ENCODE measurements at regions not wholly inside any gene's neighbourhood (a gene's known extent, or its start where the extent isn't known, plus 50 kb on each side); places are given as distances from the start of the nearest gene placed in this dataset.

GRCh38 chr16:35180970-35181369, 1721.6 kb downstream of the TP53TG3F start (continued):
- TF ChIP-seq HOXC10 (CRISPR knock-in tag; IDR thresholded peaks at IDR 0.05): no peak
- no peak for TF ChIP-seq ZNF155 (tag by site-specific recombination; IDR thresholded peaks at IDR 0.05)
- no peak for TF ChIP-seq KLF1 (tag by site-specific recombination; IDR thresholded peaks at IDR 0.05)
- TF ChIP-seq ZNF473 (tag by site-specific recombination; IDR thresholded peaks at IDR 0.05): no peak
- TF ChIP-seq ZFP3 (tag by site-specific recombination; IDR thresholded peaks at IDR 0.05; ENCODE audit: low read depth): no peak
- TF ChIP-seq ZNF701 (tag by site-specific recombination; IDR thresholded peaks at IDR 0.05): no peak

- Histone ChIP-seq H3K9me3 (ENCODE audit: control insufficient read depth, insufficient read depth, low read depth, low read length) (no peaks in the 10 kb centered on the region), H3K4me1 (ENCODE audit: control insufficient read depth, insufficient read depth, low read length) (no peaks in the 10 kb centered on the region), H3K27ac (ENCODE audit: extremely low read depth, low read depth, low read length) (no peak overlapping the region), H3K36me3 (ENCODE audit: control insufficient read depth in 2 of 2, insufficient read depth in 1 of 2, low read length in 2 of 2) (no peaks in the 10 kb centered on the region), H3K4me3 (ENCODE audit: low read depth, low read length) (no peak overlapping the region)
- ChIA-PET POLR2A (no interaction called here), CTCF (no interaction called here)
- no peak for TF ChIP-seq ZNF416 (tag by site-specific recombination; IDR thresholded peaks at IDR 0.05)
- no peak for TF ChIP-seq SP3 (tag by site-specific recombination; IDR thresholded peaks at IDR 0.05)
- TF ChIP-seq ZBTB10 (tag by site-specific recombination; IDR thresholded peaks at IDR 0.05): no peak
- no peak for TF ChIP-seq ZBTB8A (tag by site-specific recombination; IDR thresholded peaks at IDR 0.05)
- TF ChIP-seq ZNF548 (tag by site-specific recombination; IDR thresholded peaks at IDR 0.05): no peak
- no peak for TF ChIP-seq KLF17 (tag by site-specific recombination; IDR thresholded peaks at IDR 0.05)
- no peak for TF ChIP-seq WT1 (tag by site-specific recombination; IDR thresholded peaks at IDR 0.05)
Measured at GRCh38 chr16:35181422-35182030, 1722.1 kb downstream of the TP53TG3F start.

- no peak for TF ChIP-seq ZNF23 (tag by site-specific recombination; IDR thresholded peaks at IDR 0.05; ENCODE audit: borderline replicate concordance)
- no peak for TF ChIP-seq ZNF398 (tag by site-specific recombination; IDR thresholded peaks at IDR 0.05)
- TF ChIP-seq ZNF155 (tag by site-specific recombination; IDR thresholded peaks at IDR 0.05): no peak
- no peak for TF ChIP-seq ZNF292 (tag by site-specific recombination; IDR thresholded peaks at IDR 0.05; ENCODE audit: borderline replicate concordance, low read depth)
- TF ChIP-seq ZNF610 (tag by site-specific recombination; IDR thresholded peaks at IDR 0.05; ENCODE audit: borderline replicate concordance): no peak
- TF ChIP-seq KLF17 (tag by site-specific recombination; IDR thresholded peaks at IDR 0.05): no peak
- no peak for TF ChIP-seq ZXDB (tag by site-specific recombination; IDR thresholded peaks at IDR 0.05)
- no peak for TF ChIP-seq BCL11A (tag by site-specific recombination; IDR thresholded peaks at IDR 0.05; ENCODE audit: low read depth)
- TF ChIP-seq ZNF510 (tag by site-specific recombination; IDR thresholded peaks at IDR 0.05; ENCODE audit: insufficient replicate concordance): no peak
- no peak for TF ChIP-seq ZNF138 (tag by site-specific recombination; IDR thresholded peaks at IDR 0.05; ENCODE audit: borderline replicate concordance)
- no peak for TF ChIP-seq ZNF704 (tag by site-specific recombination; IDR thresholded peaks at IDR 0.05)
- TF ChIP-seq ZNF555 (tag by site-specific recombination; conservative IDR thresholded peaks at IDR 0.05): no peak
- TF ChIP-seq YY2 (tag by site-specific recombination; IDR thresholded peaks at IDR 0.05): no peak
- no peak for TF ChIP-seq ZSCAN23 (tag by site-specific recombination; IDR thresholded peaks at IDR 0.05)
- CTCF ChIA-PET: no interaction called here
- Histone ChIP-seq H3K36me3 (ENCODE audit: control insufficient read depth in 2 of 2, insufficient read depth in 1 of 2, low read length in 2 of 2) (no peaks in the 10 kb centered on the region), H3K4me1 (ENCODE audit: control insufficient read depth, insufficient read depth, low read length) (no peaks in the 10 kb centered on the region), H3K9me3 (ENCODE audit: control insufficient read depth, insufficient read depth, low read depth, low read length) (no peaks in the 10 kb centered on the region), H3K27ac (ENCODE audit: extremely low read depth, low read depth, low read length) (no peak overlapping the region), H3K4me3 (ENCODE audit: low read depth, low read length) (no peak overlapping the region)
- POLR2A ChIA-PET: no interaction called here
Measured at GRCh38 chr16:35182043-35182677, 1722.7 kb downstream of the TP53TG3F start.
